Stimulated activated CD4-positive, alpha-beta T cell treated with anti-CD3 and anti-CD28 coated beads, Interleukin-4, amount 100 ng/mL, for 4 hours (primary cell): ENCODE measurements at regions not wholly inside any gene's neighbourhood (a gene's known extent, or its start where the extent isn't known, plus 50 kb on each side); places are given as distances from the start of the nearest gene placed in this dataset.

Experiments
- DNase-seq, 2 experiments: peaks; one replicate each; pipeline ENCODE4 v3.0.0-alpha.2; 2020

GRCh38 chr2:61721382-61721781 is 132.5 kb downstream of the FAM161A start:
- no peak for DNase-seq

GRCh38 chr2:61720911-61721310 is 132.9 kb downstream of the FAM161A start:
- DNase-seq = no peak

GRCh38 chr2:61718965-61719364 is 134.9 kb downstream of the FAM161A start:
- no peak for DNase-seq

- no peak for DNase-seq
Measured at GRCh38 chr2:61715506-61715905, 138.4 kb downstream of the FAM161A start.

- DNase-seq = no peak
Measured at GRCh38 chr2:61714210-61714609, 139.7 kb downstream of the FAM161A start.

- no peak for DNase-seq
Measured at GRCh38 chr2:61713457-61713856, 140.4 kb downstream of the FAM161A start.

GRCh38 chr2:61712060-61712459 is 141.8 kb downstream of the FAM161A start:
- DNase-seq = no peak

- no peak for DNase-seq
Measured at GRCh38 chr2:61710711-61711110, 143.1 kb downstream of the FAM161A start.

- DNase-seq = no peak
Measured at GRCh38 chr2:61707984-61708852, 145.6 kb downstream of the FAM161A start.

- no peak for DNase-seq
Measured at GRCh38 chr2:61705625-61706024, 148.2 kb downstream of the FAM161A start.

GRCh38 chr2:61704364-61704763 is 149.5 kb downstream of the FAM161A start:
- DNase-seq = no peak

GRCh38 chr2:61702088-61702467 is 151.8 kb downstream of the FAM161A start:
- DNase-seq = no peak

GRCh38 chr2:61700464-61700863 is 153.4 kb downstream of the FAM161A start:
- no peak for DNase-seq

- peak; percentile 79 to 82 for DNase-seq
Measured at GRCh38 chr2:61694312-61695274, 156.4 kb upstream of the XPO1 start.

- DNase-seq = no peak
Measured at GRCh38 chr2:61693744-61694143, 155.6 kb upstream of the XPO1 start.

- DNase-seq = no peak
Measured at GRCh38 chr2:61690078-61690596, 152.0 kb upstream of the XPO1 start.

- DNase-seq = no peak
Measured at GRCh38 chr2:61689568-61689967, 151.4 kb upstream of the XPO1 start.

GRCh38 chr2:61688369-61689334 is 150.5 kb upstream of the XPO1 start:
- no peak for DNase-seq

GRCh38 chr2:61679096-61679495 is 140.9 kb upstream of the XPO1 start:
- DNase-seq = no peak

GRCh38 chr2:61677942-61678341 is 139.8 kb upstream of the XPO1 start:
- DNase-seq = no peak

- DNase-seq = no peak
Measured at GRCh38 chr2:61677306-61677705, 139.2 kb upstream of the XPO1 start.

- DNase-seq = no peak
Measured at GRCh38 chr2:61675204-61675603, 137.0 kb upstream of the XPO1 start.
